Cerebellar cortex (tissue), 1 donor: ENCODE measurements at regions not wholly inside any gene's neighbourhood (a gene's known extent, or its start where the extent isn't known, plus 50 kb on each side); places are given as distances from the start of the nearest gene placed in this dataset.
A peak's percentile ranks its signal among the peaks of the same experiment; 100 is the strongest.

Experiments
- DNase-seq: peaks from one replicate; pipeline ENCODE4 v3.0.0-alpha.2; 2015; ENCODE audit warnings: low spot score

- peak; percentile 55 for DNase-seq
Observed at GRCh38 chr9:129383561-129384490, 205.8 kb upstream of the IER5L start.

GRCh38 chr9:129383019-129383560 is 205.0 kb upstream of the IER5L start:
- peak; percentile 40 for DNase-seq

- peak; percentile 36 for DNase-seq
Observed at GRCh38 chr9:129382281-129383018, 204.4 kb upstream of the IER5L start.

- DNase-seq = no peak
Observed at GRCh38 chr9:129381481-129381957, 203.5 kb upstream of the IER5L start.

- DNase-seq = no peak
Observed at GRCh38 chr9:129380961-129381401, 202.9 kb upstream of the IER5L start.

GRCh38 chr9:129379886-129380285 is 201.8 kb upstream of the IER5L start:
- DNase-seq = no peak

GRCh38 chr9:129379181-129379836 is 201.2 kb upstream of the IER5L start:
- no peak for DNase-seq

GRCh38 chr9:129377931-129378661 is 200.0 kb upstream of the IER5L start:
- DNase-seq = no peak

- no peak for DNase-seq
Observed at GRCh38 chr9:129377181-129377580, 199.1 kb upstream of the IER5L start.

- no peak for DNase-seq
Observed at GRCh38 chr9:129375845-129376244, 197.8 kb upstream of the IER5L start.

- no peak for DNase-seq
Observed at GRCh38 chr9:129374651-129375050, 196.6 kb upstream of the IER5L start.

- DNase-seq = no peak
Observed at GRCh38 chr9:129374231-129374630, 196.2 kb upstream of the IER5L start.

- DNase-seq = no peak
Observed at GRCh38 chr9:129373361-129373760, 195.3 kb upstream of the IER5L start.

- DNase-seq = no peak
Observed at GRCh38 chr9:129370770-129371169, 192.7 kb upstream of the IER5L start.

GRCh38 chr9:129368444-129368978 is 190.4 kb upstream of the IER5L start:
- DNase-seq = no peak

GRCh38 chr9:129367287-129367686 is 189.2 kb upstream of the IER5L start:
- DNase-seq = no peak

GRCh38 chr9:129365196-129365595 is 187.1 kb upstream of the IER5L start:
- no peak for DNase-seq

- DNase-seq = no peak
Observed at GRCh38 chr9:129363216-129363873, 185.3 kb upstream of the IER5L start.

- no peak for DNase-seq
Observed at GRCh38 chr9:129362287-129363000, 184.4 kb upstream of the IER5L start.

- no peak for DNase-seq
Observed at GRCh38 chr9:129361196-129361595, 183.1 kb upstream of the IER5L start.
